HG03139 (cell line): ENCODE measurements at regions not wholly inside any gene's neighbourhood (a gene's known extent, or its start where the extent isn't known, plus 50 kb on each side); places are given as distances from the start of the nearest gene placed in this dataset.

ENCODE experiments used
- ATAC-seq: cut with Tn5 transposase; IDR thresholded peaks from one replicate; pipeline ENCODE4 v1.9.1; 2021; ENCODE audit not compliant: unreplicated experiment

DNA sequence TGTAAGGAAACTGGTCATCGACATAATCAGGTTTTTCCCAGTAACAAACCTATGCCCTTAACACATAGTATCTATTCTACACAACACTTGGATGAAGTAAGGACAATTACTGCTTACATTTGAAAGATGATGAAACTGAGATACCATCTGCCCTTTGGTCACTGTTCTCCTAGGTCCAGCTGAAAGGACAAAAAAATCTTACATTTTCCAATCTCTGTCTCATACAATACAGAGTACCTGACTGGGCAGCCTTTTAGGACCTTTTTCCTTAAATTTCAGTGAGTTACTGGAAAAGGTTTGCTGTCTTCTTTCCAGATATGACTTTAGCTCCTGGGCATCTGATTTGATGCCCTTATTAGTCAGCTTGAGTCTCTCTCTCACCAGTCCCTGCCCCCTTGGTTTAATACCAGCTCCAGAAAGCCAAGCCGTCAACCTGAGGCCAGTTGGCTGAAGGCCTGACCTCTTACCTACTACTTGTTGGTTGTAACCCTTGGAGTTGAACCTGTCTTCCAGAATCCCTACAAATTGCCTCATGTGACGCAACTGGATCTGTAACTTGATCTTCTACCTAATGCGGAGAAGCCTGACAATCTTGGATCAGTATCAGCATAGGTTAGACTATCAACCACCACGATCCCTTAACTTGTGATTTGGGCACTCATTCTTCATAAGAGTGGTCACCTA, 355.3 kb upstream of the ZNF385D start:
- ATAC-seq = no peak

DNA sequence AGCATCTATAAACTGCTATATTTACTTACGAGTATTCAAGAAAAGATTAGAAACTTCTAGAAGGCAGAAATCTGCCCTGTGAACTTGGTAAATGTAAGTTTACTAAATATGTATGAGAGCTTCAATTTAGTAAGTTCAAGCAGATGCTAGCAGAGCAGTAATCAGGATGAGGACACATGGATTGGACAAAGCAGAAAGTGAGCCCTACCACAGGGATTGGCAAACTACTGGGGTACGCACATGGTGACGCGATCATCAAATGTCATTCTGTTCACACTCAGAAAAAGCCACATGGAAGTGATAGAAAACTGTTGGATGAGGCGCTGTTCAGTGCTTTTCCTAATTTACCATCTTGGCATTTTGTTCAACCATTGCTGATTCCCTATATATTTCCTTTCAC, 360.2 kb upstream of the ZNF385D start:
- ATAC-seq = no peak

DNA sequence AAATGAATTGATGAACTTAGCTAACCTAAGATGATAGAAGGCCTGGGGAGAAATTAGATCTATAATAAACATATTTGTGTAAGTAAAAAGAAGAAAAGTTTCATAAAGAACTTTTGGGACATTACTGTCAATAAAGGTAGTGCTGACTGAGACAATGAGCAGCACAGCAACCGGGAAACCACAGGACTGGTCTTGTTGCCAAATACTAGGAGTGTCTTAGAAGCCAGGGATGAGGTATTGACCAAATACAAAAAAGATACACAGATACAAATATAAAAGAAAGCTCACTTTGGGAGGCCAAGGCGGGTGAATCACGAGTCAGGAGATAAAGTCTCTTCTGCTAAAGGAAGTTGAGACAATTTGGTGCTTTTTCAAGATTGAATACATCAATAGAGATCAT, 362.4 kb upstream of the ZNF385D start:
- no peak for ATAC-seq

DNA sequence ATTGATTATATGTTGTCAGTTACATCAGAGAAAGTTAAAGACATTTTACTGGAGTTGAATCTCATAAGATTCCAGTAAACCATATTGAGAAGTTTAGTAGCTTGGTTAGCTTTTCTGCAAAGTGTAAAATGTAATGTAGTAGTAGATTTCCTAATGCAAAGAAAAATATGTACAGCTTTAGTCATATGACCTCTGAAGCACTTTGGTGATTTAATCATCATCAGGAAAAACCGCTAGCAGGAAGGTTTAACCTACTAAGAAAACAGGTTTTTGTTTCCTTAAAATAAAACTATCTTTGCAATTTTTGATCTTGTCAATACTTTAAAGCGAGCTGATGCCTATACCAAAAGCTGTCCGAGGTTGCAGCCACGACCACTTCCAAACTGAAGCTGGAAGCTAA, 364.6 kb upstream of the ZNF385D start:
- ATAC-seq = no peak

DNA sequence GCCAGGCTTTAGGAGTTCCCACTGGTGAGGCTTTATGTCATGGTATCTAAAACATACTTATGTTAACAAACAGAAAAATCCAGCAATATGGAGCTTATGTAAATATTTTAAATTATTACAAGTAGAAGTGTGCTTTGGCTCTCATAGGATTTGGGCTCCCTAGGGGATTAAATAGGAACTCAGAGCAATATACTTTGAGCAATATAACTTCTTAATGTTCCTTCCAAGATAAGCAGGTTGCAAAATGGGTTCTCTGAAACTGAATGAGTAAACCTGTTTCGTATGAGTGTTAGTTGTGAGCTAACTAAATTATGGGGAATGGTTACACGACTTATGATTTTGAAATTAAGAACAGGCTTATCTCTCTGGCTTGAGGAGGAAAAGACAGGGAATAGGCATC, 366.1 kb upstream of the ZNF385D start:
- ATAC-seq = no peak

DNA sequence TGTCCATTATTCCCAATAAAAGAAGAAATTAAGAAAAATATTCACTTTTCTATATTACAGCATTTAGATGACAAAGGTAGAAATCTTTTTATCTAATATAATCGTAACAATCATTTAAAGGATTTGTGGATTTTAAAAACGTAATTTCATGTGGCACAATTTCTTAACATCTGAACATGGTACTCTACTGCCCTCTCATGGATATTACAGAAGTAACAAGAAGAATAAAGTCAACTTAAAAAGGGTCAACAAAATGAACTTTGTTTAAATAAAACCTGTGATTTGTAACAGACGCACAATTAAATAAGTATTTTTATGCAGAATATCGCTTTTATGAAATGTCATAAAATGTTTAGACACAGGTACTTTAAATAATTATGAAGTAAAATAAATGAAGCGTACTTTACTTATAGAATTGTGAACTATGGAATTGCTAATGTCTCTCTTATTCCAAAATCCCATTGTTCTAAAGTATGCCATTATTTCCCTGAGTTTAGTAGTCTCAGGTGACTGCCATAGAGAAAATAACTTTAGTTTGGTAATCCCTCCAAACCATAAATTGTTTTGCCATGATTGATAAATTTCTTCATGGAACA, 366.8 kb upstream of the ZNF385D start:
- no peak for ATAC-seq

DNA sequence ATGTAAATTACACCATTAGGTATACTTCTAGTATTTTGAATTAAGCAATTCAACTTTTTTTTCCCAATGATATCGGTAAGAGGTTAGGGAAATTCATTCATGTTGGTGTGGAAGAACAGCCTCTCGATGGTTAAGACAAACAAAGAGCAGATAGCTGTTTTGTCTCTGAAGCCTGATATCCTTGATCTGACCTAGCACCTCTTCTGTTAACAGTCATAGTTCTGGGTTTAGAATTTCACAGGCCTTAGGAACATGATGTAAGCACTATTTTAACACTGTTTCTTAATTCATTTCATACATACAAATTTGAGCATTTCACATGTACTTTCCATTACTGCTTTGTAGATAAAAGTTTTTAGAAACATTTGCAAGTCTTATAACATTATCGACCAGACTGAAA, 367.5 kb upstream of the ZNF385D start:
- ATAC-seq = no peak

DNA sequence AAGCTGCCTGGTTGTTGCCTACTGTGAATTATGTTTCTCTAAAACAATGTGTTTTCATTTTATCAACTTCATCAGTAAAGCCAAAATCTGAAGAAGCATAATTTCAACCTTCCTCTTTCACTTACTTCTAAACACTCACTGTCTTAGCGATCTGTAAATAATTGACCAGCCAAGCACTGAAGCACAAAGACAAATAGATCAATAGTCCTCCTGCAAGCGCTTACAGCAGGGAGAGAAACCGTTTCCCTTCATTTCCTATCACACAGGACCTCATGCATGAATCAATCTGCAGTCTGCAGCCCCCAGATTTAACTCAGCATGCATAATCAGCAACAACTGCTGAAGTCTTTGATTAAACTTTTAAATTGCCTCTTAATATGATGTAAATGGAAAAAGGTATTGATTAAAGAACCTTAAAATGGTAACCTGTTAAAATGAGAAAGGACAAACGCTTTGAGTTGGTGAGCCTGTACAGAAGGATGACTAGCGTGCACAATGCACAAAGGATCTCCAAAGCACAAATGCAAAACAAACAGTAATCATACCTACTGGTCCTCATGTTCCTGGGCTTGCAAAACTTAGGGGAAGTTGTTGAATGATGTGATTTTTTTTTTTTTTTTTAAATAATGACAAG, 370.2 kb upstream of the ZNF385D start:
- peak; percentile 71 for ATAC-seq

DNA sequence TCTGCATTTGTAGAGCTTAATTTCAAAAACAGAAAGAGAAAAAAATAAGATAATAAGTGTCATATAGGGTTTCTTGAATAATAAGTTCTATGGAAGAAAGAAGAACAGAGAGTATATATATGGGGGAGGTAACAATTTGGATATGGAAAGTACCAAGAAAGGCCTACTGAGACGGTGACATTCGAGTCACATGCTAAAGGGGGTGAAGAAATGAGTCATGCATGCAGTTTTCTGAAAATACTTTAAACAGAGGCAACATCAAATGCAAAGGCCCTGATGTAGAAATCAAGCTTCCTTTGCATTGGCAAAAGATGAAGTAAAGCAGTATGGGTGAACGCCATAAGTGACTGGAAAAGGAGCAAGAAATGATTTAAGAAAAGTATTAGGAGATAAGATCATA, 371.6 kb upstream of the ZNF385D start:
- ATAC-seq = peak; percentile 65

DNA sequence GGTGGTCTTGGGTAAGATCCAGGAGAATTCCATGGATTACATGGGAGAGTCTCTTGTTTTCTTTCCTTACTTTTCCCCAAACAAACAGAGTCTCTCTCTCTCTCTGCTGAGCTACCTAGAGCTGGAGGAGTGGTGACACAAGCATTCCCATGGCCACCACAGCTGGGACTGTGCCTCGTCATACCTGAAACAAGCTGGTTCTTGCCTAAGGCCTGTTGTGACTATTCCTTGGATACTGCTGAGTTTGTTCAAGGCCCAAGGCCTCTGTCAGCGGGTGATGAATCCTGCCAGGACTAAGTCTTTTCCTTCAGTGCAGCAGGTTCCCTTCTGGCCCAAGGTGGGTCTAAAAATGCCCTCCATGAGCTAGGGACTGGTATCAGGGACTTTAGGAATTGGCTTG, 378.1 kb upstream of the ZNF385D start:
- ATAC-seq = no peak

DNA sequence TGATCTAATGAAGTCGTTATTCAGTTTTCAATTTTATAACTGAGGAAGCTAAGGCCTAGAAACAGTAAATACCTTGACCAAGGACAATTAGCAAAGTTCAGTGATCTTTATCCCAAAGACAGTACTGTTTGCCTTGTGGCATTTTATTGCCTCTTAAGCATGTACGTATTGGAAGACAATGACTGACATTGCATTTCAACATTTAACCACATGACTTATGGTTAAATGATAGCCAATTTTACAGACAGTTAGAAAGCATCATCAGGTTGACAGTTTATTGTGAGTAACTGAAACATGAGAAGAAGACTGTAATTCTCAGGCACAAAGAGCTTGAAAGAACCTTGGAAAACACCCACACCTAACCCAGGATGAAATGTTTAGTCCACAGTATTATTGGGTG, 390.8 kb upstream of the ZNF385D start:
- ATAC-seq = no peak

DNA sequence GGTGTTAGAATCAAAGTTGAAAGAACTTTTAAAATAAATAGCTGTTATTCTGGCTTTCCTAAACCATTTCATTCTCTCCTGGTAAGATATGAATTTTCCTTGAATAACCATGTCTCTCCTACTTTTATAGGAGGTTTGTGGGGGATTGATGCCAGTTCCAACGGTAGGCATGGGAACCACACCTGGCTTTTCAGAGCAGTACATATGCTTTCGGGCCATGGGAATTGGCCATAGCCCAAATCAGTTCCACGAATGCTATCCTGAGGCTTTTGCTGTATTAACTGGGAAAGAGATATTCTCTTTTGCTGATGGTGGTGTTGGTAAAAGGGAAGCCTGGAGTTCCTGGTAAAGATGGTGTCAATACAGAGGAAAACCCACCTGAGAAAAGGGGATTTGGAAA, 396.2 kb upstream of the ZNF385D start:
- no peak for ATAC-seq

DNA sequence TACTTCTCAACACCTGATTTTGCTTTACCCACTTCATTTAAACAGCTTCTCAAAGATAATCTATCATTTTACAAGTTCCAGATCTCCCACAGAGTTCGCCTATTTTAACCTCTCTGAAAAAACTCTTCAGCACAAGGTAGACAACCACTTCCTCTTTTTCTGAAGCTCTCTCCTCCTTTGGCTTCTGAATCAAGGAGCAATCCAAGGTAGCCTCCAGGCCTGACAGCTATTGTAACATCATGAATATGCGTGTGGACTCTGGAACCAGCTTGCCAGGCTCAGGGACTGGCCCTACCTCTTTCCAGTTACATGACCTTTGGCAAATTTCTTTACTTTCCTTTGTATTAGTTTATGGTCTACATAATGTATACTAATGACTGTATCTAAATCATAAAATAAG, 405.9 kb upstream of the ZNF385D start:
- no peak for ATAC-seq

DNA sequence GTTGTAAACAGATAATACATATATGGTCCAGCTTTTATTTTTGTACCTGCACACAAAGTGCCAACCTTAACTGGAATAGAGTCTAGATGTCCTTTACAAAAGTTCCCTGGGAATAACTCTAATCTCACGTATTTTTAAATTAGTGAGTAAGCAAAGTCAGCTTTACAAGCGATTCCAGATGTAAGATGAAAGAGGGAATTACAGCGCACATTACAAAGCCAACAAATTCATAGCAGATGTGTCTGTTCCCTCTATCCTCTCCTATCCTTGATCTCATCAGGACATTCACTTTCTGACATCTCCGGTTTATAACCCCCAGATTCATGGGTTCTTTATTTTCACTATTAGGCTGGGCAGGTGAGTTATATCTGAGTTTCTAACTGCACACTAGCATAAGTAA, 406.8 kb upstream of the ZNF385D start:
- ATAC-seq = no peak

DNA sequence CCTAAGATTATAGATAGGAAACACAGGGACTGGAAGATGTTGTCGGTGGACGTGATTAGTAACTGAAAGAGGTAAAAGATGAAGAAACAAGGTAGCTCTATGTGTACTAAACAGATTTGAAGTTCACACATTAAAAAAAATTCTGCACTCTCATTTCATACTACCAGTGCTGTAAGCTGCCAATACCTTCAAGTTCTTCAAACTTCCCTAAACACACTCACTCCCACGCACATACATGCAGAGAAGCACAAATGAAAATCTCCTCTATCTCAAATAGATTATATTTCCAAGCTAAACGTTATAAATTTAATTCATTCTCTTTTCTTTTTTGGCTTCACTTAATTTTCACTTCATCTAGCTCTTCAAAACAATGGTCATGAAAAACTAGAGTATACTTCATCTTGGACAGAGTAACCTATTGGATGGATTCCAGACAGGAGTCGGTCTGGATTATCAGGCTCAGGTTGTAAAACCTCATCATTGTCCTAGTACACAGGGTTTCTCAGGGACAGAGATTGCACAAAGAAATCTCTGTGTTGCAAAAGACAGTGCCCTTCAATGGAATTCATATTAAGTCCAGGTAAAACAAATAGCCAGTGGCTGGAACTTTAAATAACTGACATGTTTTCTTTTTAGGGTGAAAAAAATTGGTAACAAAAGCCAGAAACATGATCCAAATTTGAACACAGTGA, 408.1 kb upstream of the ZNF385D start:
- no peak for ATAC-seq

DNA sequence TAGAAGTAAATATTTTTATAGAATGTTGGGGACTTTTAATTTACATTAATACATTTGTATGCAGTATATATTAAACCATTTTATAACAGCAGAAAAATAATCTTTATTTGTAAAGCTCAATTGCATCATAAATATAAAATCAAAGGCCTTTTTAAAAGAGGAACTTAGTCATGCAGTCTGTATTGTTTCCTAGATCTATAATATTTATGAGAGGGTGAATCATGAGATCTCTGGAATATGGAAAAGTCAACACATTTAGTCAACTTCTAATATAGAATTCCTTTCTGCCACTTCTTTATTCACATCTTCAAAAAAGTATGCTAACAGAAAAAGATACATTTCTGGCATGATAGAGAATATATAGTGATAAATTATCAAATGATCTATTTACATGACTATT, 410.3 kb upstream of the ZNF385D start:
- no peak for ATAC-seq

DNA sequence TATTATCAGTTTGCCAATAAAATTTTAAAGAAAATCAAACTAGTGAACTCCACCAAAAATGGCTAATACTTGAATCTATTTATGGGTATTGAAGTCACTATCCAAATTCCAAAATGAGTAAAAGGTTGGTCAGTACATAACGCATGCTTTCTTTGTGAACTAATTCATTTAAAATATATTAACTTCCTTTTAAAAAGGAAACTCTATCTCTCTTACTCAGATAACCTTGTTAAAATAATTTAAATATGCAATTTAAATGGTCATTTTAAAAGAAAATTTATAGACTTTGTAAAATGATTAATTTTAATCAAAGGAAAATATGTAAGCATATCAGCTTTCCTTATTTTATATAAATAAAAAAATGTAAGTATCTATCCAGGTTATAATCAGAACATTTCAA, 419.4 kb upstream of the ZNF385D start:
- ATAC-seq = no peak

DNA sequence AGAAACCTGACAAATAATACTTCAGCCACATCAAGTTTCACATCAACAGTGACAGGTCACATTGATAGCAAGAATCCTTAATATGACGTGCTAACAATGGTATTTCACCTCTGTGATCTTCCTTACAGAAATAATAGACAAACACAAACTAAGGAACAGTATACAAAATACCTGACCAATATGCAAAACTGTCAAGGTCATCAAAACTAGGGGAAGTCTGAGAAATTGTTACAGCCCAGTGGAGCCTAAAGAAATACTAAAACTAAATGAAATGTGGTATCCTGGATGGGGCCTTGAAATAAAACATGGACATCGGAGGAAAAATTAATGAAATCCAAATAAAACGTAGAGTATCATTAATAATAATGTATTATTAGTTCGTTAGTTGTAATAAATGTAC, 422.0 kb upstream of the ZNF385D start:
- no peak for ATAC-seq

DNA sequence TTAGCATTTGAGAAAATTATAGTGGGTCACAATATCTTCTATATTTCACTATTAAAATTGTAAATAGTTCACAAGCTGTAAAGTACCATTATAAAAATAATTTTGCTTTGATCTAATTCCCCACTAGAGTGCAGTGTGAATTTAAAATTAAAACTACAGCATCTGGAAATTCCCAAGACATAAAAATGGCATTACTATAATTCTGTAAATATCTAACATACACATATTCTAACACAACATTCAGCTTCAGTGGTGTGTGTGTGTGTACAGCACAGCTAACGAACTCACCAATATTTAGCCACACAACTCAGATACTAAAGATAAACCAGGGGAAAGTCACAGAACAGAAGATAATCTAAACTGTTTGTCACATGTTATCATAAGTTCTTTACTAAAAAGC, 424.9 kb upstream of the ZNF385D start:
- no peak for ATAC-seq

DNA sequence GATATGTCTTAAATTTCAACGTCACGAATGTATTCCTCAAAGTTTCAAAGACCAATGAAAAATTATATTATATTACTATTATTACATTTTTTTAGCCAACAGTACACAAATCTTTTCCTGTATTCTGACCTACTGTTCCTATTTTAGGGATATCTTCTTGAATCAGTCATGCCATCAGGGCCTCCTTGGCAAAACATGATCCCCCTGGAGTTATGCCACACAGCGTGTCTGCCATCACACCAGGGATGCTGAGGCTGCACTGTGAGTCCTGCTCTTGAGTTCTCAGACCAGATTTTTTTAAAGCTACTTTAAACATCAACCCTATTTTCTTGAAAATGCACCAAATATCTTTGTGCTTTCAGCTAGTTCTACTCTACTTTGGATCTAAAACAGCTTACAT, 425.9 kb upstream of the ZNF385D start:
- ATAC-seq = no peak

DNA sequence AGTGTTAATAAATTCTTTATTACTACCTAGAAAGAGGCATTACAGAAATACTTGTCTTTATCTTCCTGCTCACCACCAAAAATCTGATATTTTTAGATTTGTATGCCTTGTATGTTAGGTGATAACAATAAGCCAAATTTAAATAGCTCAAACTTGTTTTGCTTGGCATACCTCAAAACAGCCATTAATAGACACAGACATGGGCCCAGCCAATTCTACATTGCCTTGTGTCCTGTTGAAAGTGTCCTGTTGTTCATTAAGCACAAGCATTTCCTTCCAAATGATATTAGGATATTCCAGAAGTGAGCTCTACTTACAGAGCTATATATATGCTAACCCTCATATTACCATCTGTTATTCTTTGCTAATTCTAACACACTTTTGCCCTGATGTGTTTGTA, 438.6 kb upstream of the ZNF385D start:
- no peak for ATAC-seq

DNA sequence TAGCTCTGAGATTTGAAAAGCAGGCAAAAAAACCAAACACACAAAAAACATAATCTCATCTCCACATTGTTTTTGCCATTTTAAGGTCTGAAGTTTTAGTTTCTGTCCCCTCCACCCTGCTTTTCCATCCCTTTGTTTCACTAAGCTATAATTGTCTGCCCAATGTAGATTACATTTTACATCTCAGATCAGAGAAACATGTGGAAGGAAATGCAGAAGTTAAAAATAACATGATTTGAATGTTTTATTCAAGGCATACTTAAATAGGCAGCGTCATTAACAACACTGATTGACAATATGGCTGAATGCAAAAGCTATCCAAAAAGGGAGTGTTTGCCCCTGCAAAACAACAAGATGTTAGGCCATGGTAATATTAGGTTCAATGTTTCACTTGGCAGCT, 448.1 kb upstream of the ZNF385D start:
- ATAC-seq = no peak
